T-cell (primary cell): ENCODE measurements at regions not wholly inside any gene's neighbourhood (a gene's known extent, or its start where the extent isn't known, plus 50 kb on each side); places are given as distances from the start of the nearest gene placed in this dataset.

Source experiments
- ATAC-seq, 4 experiments: fragments of 200-7000 bp in 3 of 4; fragments of 150-1000 bp in 1 of 4; cut with Tn5 transposase; replicated peaks in 1 of 4; 1 replicate in 3 of 4; 2 replicates in 1 of 4; pipeline ENCODE4 v1.10.0; 2021; ENCODE audit warnings: moderate library complexity in 3 of 4, mild to moderate bottlenecking in 2 of 4, moderate number of reproducible peaks in 1 of 4
- CTCF ChIA-PET, 2 donors: fragments of 300-600 bp; sonication (Branson Sonifier 250); formaldehyde crosslinking; loops; one replicate each; lab custom pipeline; 2022; ENCODE audit warnings: antibody characterized with exemption in 2 of 2; lab: Charles Lee
- POLR2A ChIA-PET, 2 donors: fragments of 300-600 bp; sonication (Branson Sonifier 250); formaldehyde crosslinking; loops; one replicate each; lab custom pipeline; 2022; ENCODE audit warnings: antibody characterized with exemption in 2 of 2; lab: Charles Lee
- DNase-seq, 35 experiments: peaks; one replicate each; pipeline versions ENCODE4 v3.0.0 to v3.0.0-alpha.2; 2013 to 2023
- H3K27ac ChIP-seq: one replicate; pipeline ENCODE4 v1.5.1; 2013; ENCODE audit warnings: low read length
- H3K27me3 ChIP-seq, 2 experiments: replicated peaks in 1 of 2; 1 replicate in 1 of 2; 2 replicates in 1 of 2; pipeline versions ENCODE4 v1.6.1 to v1.7.0; 2013; ENCODE audit warnings: low read length in 1 of 2, mixed read lengths in 1 of 2; ENCODE audit not compliant: control insufficient read depth in 2 of 2, insufficient read depth in 2 of 2; ENCODE audit errors: extremely low read depth in 1 of 2
- H3K36me3 ChIP-seq, 2 donors: 1 replicate in 1 of 2; 2 replicates in 1 of 2; pipeline versions ENCODE4 v1.6.1 to v1.7.0; 2013; ENCODE audit warnings: low read length in 1 of 2; ENCODE audit not compliant: control insufficient read depth in 2 of 2, insufficient read depth in 1 of 2; ENCODE audit errors: extremely low read depth in 1 of 2
- H3K4me1 ChIP-seq, 2 experiments: 1 replicate in 1 of 2; 2 replicates in 1 of 2; pipeline versions ENCODE4 v1.6.1 to v1.7.0; 2013; ENCODE audit warnings: low read length in 2 of 2, mixed read lengths in 1 of 2; ENCODE audit not compliant: insufficient read depth in 2 of 2, control insufficient read depth in 1 of 2; ENCODE audit errors: extremely low read depth in 1 of 2
- H3K4me3 ChIP-seq, 2 donors: 1 replicate in 1 of 2; 2 replicates in 1 of 2; pipeline versions ENCODE4 v1.5.1 to v1.7.0; 2013; ENCODE audit warnings: mild to moderate bottlenecking in 2 of 2, low read length in 1 of 2, moderate library complexity in 1 of 2; ENCODE audit not compliant: control insufficient read depth in 1 of 2; ENCODE audit errors: extremely low read depth in 1 of 2
- H3K9me3 ChIP-seq: 2 replicates; pipeline ENCODE4 v1.7.0; 2013
- H3K27ac Mint-ChIP-seq, 2 donors: one replicate each; pipeline ENCODE4 v1.8.0; 2020 to 2021; ENCODE audit warnings: mild to moderate bottlenecking in 2 of 2, mixed read lengths in 2 of 2
- H3K27me3 Mint-ChIP-seq, 2 donors: one replicate each; pipeline ENCODE4 v1.8.0; 2021 to 2022; ENCODE audit warnings: mixed read lengths in 2 of 2
- H3K36me3 Mint-ChIP-seq: one replicate; pipeline ENCODE4 v1.8.0; 2021; ENCODE audit warnings: mixed read lengths
- H3K4me1 Mint-ChIP-seq, 3 donors: one replicate each; pipeline ENCODE4 v1.8.0; 2020 to 2022; ENCODE audit warnings: mixed read lengths in 3 of 3, mild to moderate bottlenecking in 1 of 3
- H3K4me3 Mint-ChIP-seq, 3 donors: one replicate each; pipeline ENCODE4 v1.8.0; 2020 to 2022; ENCODE audit warnings: mild to moderate bottlenecking in 3 of 3, mixed read lengths in 3 of 3, moderate library complexity in 3 of 3
- H3K9me3 Mint-ChIP-seq, 3 donors: one replicate each; pipeline ENCODE4 v1.8.0; 2020 to 2022; ENCODE audit warnings: mixed read lengths in 3 of 3
- WGBS: methylation state at CpG from one replicate; pipeline ENCODE4 v1.1.5; 2013; ENCODE audit warnings: missing lambda C conversion rate; ENCODE audit not compliant: insufficient coverage; 5-methylcytosine and 5-hydroxymethylcytosine counted together

- ATAC-seq (no peak), DNase-seq (no peak)
- peaks cover 8 to 12% (median 12%) of the 10 kb centered on the region in 3 donors for H3K9me3 Mint-ChIP-seq
- peaks cover 27 to 29% of the 10 kb centered on the region in 2 donors for H3K27me3 Mint-ChIP-seq
- Histone ChIP-seq H3K4me1 (no peaks in the 10 kb centered on the region), H3K36me3 (no peaks in the 10 kb centered on the region), H3K27ac (no peak overlapping the region), H3K9me3 (no peaks in the 10 kb centered on the region), H3K4me3 (no peak overlapping the region), H3K27me3 (peaks cover 0 to 4% of the 10 kb centered on the region in 2 experiments)
- H3K4me1 Mint-ChIP-seq = no peaks in the 10 kb centered on the region
- POLR2A ChIA-PET = interaction anchor here in 1 of 2 donors (0.6 kb wide), 1 partner anchor 23 kb away, joined by 3 read pairs; no protein-coding TSS in a partner anchor
- no CpG with 5 or more reads among the region's 1 CpG for WGBS
- no peak overlapping the region for H3K27ac Mint-ChIP-seq
- H3K4me3 Mint-ChIP-seq = no peak overlapping the region
- CTCF ChIA-PET = no interaction called here
- no peaks in the 10 kb centered on the region for H3K36me3 Mint-ChIP-seq
Observed at GRCh38 chr12:15033029-15033428, 60.2 kb downstream of the PDE6H start.

- Histone ChIP-seq H3K4me3 (no peak overlapping the region), H3K27me3 (peaks cover 0 to 10% of the 10 kb centered on the region in 2 experiments), H3K27ac (no peak overlapping the region), H3K4me1 (no peaks in the 10 kb centered on the region), H3K9me3 (no peaks in the 10 kb centered on the region), H3K36me3 (no peaks in the 10 kb centered on the region)
- no peaks in the 10 kb centered on the region for H3K36me3 Mint-ChIP-seq
- ChIA-PET CTCF (no interaction called here), POLR2A (no interaction called here)
- peaks cover 1 to 6% (median 6%) of the 10 kb centered on the region in 3 donors for H3K9me3 Mint-ChIP-seq
- ATAC-seq (no peak), DNase-seq (no peak)
- peaks cover 27 to 28% of the 10 kb centered on the region in 2 donors for H3K27me3 Mint-ChIP-seq
- 57% methylated on average over 1 of the region's 3 CpGs for WGBS
- no peaks in the 10 kb centered on the region for H3K4me1 Mint-ChIP-seq
- no peak overlapping the region for H3K27ac Mint-ChIP-seq
- no peak overlapping the region for H3K4me3 Mint-ChIP-seq
Observed at GRCh38 chr12:15033641-15034040, 60.8 kb downstream of the PDE6H start.

GRCh38 chr12:15035185-15035584, 62.3 kb downstream of the PDE6H start:
- no peaks in the 10 kb centered on the region for H3K9me3 Mint-ChIP-seq
- no peaks in the 10 kb centered on the region for H3K9me3 ChIP-seq
- no peak overlapping the region for H3K4me3 Mint-ChIP-seq
- H3K36me3 ChIP-seq = no peaks in the 10 kb centered on the region
- H3K27me3 ChIP-seq = peaks cover 0 to 10% of the 10 kb centered on the region in 2 experiments
- CTCF ChIA-PET = interaction anchor here (0.6 kb wide), 2 partner anchors 336 to 898 kb away, joined by 3 to 4 read pairs; no protein-coding TSS in a partner anchor
- no peak overlapping the region for H3K27ac Mint-ChIP-seq
- peaks cover 0 to 3% (median 0%) of the 10 kb centered on the region in 3 donors for H3K4me1 Mint-ChIP-seq
- no peak for ATAC-seq
- no peak for DNase-seq
- H3K27ac ChIP-seq = no peak overlapping the region
- H3K4me1 ChIP-seq = no peaks in the 10 kb centered on the region
- H3K36me3 Mint-ChIP-seq = no peaks in the 10 kb centered on the region
- no peak overlapping the region for H3K4me3 ChIP-seq
- POLR2A ChIA-PET = interaction anchor here (0.6 kb wide), 2 partner anchors 58 to 223 kb away, joined by 3 to 5 read pairs; no protein-coding TSS in a partner anchor
- WGBS = 50% methylated on average over 2 of the region's 3 CpGs
- peaks cover 16 to 18% of the 10 kb centered on the region in 2 donors for H3K27me3 Mint-ChIP-seq

GRCh38 chr12:15037091-15037687, 64.3 kb downstream of the PDE6H start:
- H3K4me3 ChIP-seq = no peak overlapping the region
- H3K36me3 ChIP-seq = no peaks in the 10 kb centered on the region
- DNase-seq (no peak), ATAC-seq (no peak)
- Mint-ChIP-seq H3K27me3 (peaks cover 11 to 27% of the 10 kb centered on the region in 2 donors), H3K9me3 (no peaks in the 10 kb centered on the region), H3K4me1 (peaks cover 0 to 3% (median 0%) of the 10 kb centered on the region in 3 donors), H3K36me3 (no peaks in the 10 kb centered on the region), H3K27ac (peak overlapping the region in 1 of 2 donors; percentile 9), H3K4me3 (no peak overlapping the region)
- no peaks in the 10 kb centered on the region for H3K4me1 ChIP-seq
- WGBS = 83% methylated on average over 10 of the region's 12 CpGs
- H3K27me3 ChIP-seq = peaks cover 0 to 10% of the 10 kb centered on the region in 2 experiments
- no peaks in the 10 kb centered on the region for H3K9me3 ChIP-seq
- CTCF ChIA-PET = no interaction called here
- POLR2A ChIA-PET = no interaction called here
- no peak overlapping the region for H3K27ac ChIP-seq

- 58% methylated on average over 4 of the region's 4 CpGs for WGBS
- Mint-ChIP-seq H3K9me3 (no peaks in the 10 kb centered on the region), H3K36me3 (no peaks in the 10 kb centered on the region), H3K27me3 (peaks cover 11 to 31% of the 10 kb centered on the region in 2 donors), H3K4me3 (no peak overlapping the region), H3K27ac (no peak overlapping the region), H3K4me1 (peaks cover 0 to 3% (median 0%) of the 10 kb centered on the region in 3 donors)
- Histone ChIP-seq H3K4me1 (no peaks in the 10 kb centered on the region), H3K9me3 (no peaks in the 10 kb centered on the region), H3K27ac (no peak overlapping the region), H3K4me3 (no peak overlapping the region), H3K36me3 (no peaks in the 10 kb centered on the region), H3K27me3 (peaks cover 0 to 10% of the 10 kb centered on the region in 2 experiments)
- ChIA-PET POLR2A (no interaction called here), CTCF (no interaction called here)
- no peak for ATAC-seq
- no peak for DNase-seq
Observed at GRCh38 chr12:15038137-15038536, 65.3 kb downstream of the PDE6H start.

- Histone ChIP-seq H3K36me3 (no peaks in the 10 kb centered on the region), H3K4me3 (no peak overlapping the region), H3K27ac (no peak overlapping the region), H3K27me3 (no peaks in the 10 kb centered on the region), H3K9me3 (no peaks in the 10 kb centered on the region), H3K4me1 (no peaks in the 10 kb centered on the region)
- ATAC-seq = no peak
- Mint-ChIP-seq H3K27me3 (peaks cover 12 to 26% of the 10 kb centered on the region in 2 donors), H3K36me3 (no peaks in the 10 kb centered on the region), H3K27ac (no peak overlapping the region), H3K4me1 (peaks cover 0 to 5% (median 0%) of the 10 kb centered on the region in 3 donors), H3K4me3 (no peak overlapping the region), H3K9me3 (no peaks in the 10 kb centered on the region)
- ChIA-PET CTCF (interaction anchor here in 1 of 2 donors (0.6 kb wide), 2 partner anchors 44 to 351 kb away, joined by 3 to 4 read pairs; no protein-coding TSS in a partner anchor), POLR2A (no interaction called here)
- no CpG with 5 or more reads among the region's 1 CpG for WGBS
- no peak for DNase-seq
Observed at GRCh38 chr12:15044471-15044870, 71.6 kb downstream of the PDE6H start.
